ENCODE measurements at regions not wholly inside any gene's neighbourhood (a gene's known extent, or its start where the extent isn't known, plus 50 kb on each side); places are given as distances from the start of the nearest gene placed in this dataset.

DNA sequence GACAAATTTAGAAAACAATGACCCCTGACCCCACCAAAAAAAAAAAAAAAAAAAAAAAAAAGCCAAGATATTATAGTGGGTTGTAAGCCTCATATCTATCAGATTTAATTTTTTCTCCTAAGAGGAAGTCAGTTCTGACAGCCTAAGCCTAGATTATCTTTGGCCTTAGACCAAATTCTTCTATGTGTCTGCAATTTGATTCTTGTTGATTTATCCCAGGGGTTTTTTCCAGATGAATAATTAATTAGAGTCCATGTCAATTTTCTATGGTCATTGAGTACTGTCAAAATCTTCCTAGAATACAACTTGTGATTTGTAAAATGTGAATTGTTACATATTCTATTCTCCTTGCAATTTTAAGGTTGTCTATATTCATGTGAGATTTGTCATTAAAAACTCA lies 151.6 kb upstream of the CACNA2D1 start:
- H3K4me3 ChIP-seq (replicated peaks; ENCODE audit: low read depth, low read length): no peak overlapping the region
- DNase-seq (ENCODE audit: extremely low read depth, insufficient read length): no peak
- no peaks in the 10 kb centered on the region for H3K27me3 ChIP-seq (replicated peaks; ENCODE audit: control insufficient read depth, insufficient read depth, low read length)
- no peaks in the 10 kb centered on the region for H3K36me3 ChIP-seq (ENCODE audit: control insufficient read depth, insufficient read depth, low read length)
- TF ChIP-seq, protein P1, sequence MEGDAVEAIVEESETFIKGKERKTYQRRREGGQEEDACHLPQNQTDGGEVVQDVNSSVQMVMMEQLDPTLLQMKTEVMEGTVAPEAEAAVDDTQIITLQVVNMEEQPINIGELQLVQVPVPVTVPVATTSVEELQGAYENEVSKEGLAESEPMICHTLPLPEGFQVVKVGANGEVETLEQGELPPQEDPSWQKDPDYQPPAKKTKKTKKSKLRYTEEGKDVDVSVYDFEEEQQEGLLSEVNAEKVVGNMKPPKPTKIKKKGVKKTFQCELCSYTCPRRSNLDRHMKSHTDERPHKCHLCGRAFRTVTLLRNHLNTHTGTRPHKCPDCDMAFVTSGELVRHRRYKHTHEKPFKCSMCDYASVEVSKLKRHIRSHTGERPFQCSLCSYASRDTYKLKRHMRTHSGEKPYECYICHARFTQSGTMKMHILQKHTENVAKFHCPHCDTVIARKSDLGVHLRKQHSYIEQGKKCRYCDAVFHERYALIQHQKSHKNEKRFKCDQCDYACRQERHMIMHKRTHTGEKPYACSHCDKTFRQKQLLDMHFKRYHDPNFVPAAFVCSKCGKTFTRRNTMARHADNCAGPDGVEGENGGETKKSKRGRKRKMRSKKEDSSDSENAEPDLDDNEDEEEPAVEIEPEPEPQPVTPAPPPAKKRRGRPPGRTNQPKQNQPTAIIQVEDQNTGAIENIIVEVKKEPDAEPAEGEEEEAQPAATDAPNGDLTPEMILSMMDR (IDR thresholded peaks at IDR 0.05; ENCODE audit: insufficient read depth, low read length, poor library complexity, severe bottlenecking): no peak

DNA sequence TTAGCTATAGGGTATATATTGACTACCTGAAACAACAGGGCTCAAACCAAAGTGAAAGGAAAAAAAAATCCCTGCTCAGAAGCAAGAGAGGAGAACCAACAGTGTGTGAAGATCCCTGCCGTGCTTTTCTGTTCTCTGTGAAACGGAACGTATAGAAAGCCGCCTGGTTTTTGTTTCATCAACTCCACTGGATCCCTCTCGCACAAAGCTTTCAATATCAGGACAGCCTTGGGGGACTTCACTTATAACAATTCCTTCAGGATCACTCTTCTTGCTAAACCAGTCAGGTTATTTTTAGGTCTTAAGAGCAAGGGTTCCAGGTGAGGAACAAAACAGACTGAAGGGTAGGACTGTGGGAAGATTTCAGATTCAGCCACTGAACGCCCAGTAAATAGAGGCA lies 151.1 kb upstream of the CACNA2D1 start:
- H3K4me3 ChIP-seq (replicated peaks; ENCODE audit: low read depth, low read length): no peak overlapping the region
- TF ChIP-seq, protein P1 (IDR thresholded peaks at IDR 0.05; ENCODE audit: insufficient read depth, low read length, poor library complexity, severe bottlenecking): no peak
- no peaks in the 10 kb centered on the region for H3K27me3 ChIP-seq (replicated peaks; ENCODE audit: control insufficient read depth, insufficient read depth, low read length)
- no peaks in the 10 kb centered on the region for H3K36me3 ChIP-seq (ENCODE audit: control insufficient read depth, insufficient read depth, low read length)
- no peak for DNase-seq (ENCODE audit: extremely low read depth, insufficient read length)

DNA sequence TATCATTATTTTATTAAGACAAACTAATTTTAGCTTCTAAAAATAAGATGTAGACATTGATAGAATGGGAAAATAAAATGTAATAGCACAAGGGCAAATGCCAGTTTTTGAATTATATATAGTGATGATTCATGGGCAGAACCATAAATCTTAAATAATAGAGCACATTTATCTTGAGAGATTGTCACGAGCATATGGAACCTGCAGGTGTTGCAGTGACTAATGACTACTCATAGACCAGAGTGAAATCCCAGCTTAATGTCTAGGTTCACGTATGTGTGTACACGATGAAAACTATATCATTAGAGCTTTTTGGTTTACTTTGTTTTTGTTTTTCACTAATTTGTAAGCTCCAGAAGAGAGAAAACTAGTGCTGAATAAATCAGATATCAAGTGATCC lies 150.2 kb upstream of the CACNA2D1 start:
- no peak for DNase-seq (ENCODE audit: extremely low read depth, insufficient read length)
- TF ChIP-seq, protein P1 (IDR thresholded peaks at IDR 0.05; ENCODE audit: insufficient read depth, low read length, poor library complexity, severe bottlenecking): no peak
- Histone ChIP-seq H3K4me3 (replicated peaks; ENCODE audit: low read depth, low read length) (no peak overlapping the region), H3K27me3 (replicated peaks; ENCODE audit: control insufficient read depth, insufficient read depth, low read length) (no peaks in the 10 kb centered on the region), H3K36me3 (ENCODE audit: control insufficient read depth, insufficient read depth, low read length) (no peaks in the 10 kb centered on the region)

DNA sequence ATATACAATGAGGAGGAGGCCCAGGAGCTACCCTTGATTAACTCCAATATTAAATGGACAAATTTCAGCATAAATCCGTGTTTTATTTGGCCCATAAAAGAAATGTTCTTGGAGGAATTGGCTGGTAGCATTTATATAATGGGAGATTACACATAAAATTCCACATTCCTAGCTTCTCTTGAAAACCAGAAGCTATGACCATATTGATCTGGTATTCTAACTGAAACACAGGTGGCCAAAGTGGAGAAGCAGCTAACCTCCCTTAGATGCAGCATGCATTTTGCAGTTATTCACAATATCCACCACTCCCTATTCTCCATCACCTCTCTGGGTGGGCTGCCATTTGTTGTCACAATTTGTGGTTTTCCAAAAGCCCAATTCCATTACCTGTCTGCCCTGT lies 148.8 kb upstream of the CACNA2D1 start:
- H3K4me3 ChIP-seq (replicated peaks; ENCODE audit: low read depth, low read length): no peak overlapping the region

GRCh38 chr7:82579047-82579446 lies 135.5 kb upstream of the CACNA2D1 start:
- no peak for DNase-seq (ENCODE audit: extremely low read depth, insufficient read length)
- TF ChIP-seq, protein P1 (IDR thresholded peaks at IDR 0.05; ENCODE audit: insufficient read depth, low read length, poor library complexity, severe bottlenecking): no peak
- H3K36me3 ChIP-seq (ENCODE audit: control insufficient read depth, insufficient read depth, low read length): no peaks in the 10 kb centered on the region
- no peaks in the 10 kb centered on the region for H3K27me3 ChIP-seq (replicated peaks; ENCODE audit: control insufficient read depth, insufficient read depth, low read length)
- H3K4me3 ChIP-seq (replicated peaks; ENCODE audit: low read depth, low read length): no peak overlapping the region

More for the DNA sequence above, 148.8 kb upstream of the CACNA2D1 start:
- H3K36me3 ChIP-seq (ENCODE audit: control insufficient read depth, insufficient read depth, low read length): no peaks in the 10 kb centered on the region
- no peaks in the 10 kb centered on the region for H3K27me3 ChIP-seq (replicated peaks; ENCODE audit: control insufficient read depth, insufficient read depth, low read length)
- no peak for DNase-seq (ENCODE audit: extremely low read depth, insufficient read length)
- TF ChIP-seq, protein P1 (IDR thresholded peaks at IDR 0.05; ENCODE audit: insufficient read depth, low read length, poor library complexity, severe bottlenecking): no peak

DNA sequence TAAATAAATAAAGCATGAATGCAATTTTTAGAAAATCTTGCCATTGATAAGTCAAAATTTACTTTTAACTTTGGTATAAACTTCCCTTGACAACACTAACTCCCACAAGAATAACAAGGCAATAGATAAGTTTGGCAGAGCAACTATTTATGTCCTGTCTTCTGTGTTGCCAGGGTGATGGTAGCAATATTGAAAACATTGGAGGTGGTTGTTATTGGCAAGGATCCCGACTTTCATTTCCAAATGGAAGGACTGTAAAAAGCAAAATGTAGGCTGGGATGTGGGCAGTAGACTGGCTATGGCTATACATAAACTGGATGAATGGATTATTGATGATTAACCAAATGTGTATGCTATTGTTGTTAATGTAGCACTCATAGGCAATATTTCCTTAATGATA lies 134.9 kb upstream of the CACNA2D1 start:
- Histone ChIP-seq H3K27me3 (replicated peaks; ENCODE audit: control insufficient read depth, insufficient read depth, low read length) (no peaks in the 10 kb centered on the region), H3K4me3 (replicated peaks; ENCODE audit: low read depth, low read length) (no peak overlapping the region), H3K36me3 (ENCODE audit: control insufficient read depth, insufficient read depth, low read length) (no peaks in the 10 kb centered on the region)
- TF ChIP-seq, protein P1 (IDR thresholded peaks at IDR 0.05; ENCODE audit: insufficient read depth, low read length, poor library complexity, severe bottlenecking): no peak
- DNase-seq (ENCODE audit: extremely low read depth, insufficient read length): no peak
